SK-N-MC (cell line): ENCODE measurements at regions not wholly inside any gene's neighbourhood (a gene's known extent, or its start where the extent isn't known, plus 50 kb on each side); places are given as distances from the start of the nearest gene placed in this dataset.

Source experiments
- EZH2 ChIP-seq: fragments of 200-600 bp; sonication (generic); IDR thresholded peaks from one replicate; pipeline ENCODE4 v1.6.1; 2017; ENCODE audit warnings: antibody characterized with exemption
- FOXP2 ChIP-seq: optimal IDR thresholded peaks from 2 replicates; pipeline ENCODE3; 2011; ENCODE audit warnings: mild to moderate bottlenecking, moderate library complexity; ENCODE audit not compliant: insufficient read depth; ENCODE audit errors: extremely low read length, control extremely low read depth
- POLR2AphosphoS5 ChIP-seq: IDR thresholded peaks from 2 replicates; pipeline ENCODE4 v1.6.1; 2012; ENCODE audit warnings: mild to moderate bottlenecking, low read depth, low read length, borderline replicate concordance

DNA sequence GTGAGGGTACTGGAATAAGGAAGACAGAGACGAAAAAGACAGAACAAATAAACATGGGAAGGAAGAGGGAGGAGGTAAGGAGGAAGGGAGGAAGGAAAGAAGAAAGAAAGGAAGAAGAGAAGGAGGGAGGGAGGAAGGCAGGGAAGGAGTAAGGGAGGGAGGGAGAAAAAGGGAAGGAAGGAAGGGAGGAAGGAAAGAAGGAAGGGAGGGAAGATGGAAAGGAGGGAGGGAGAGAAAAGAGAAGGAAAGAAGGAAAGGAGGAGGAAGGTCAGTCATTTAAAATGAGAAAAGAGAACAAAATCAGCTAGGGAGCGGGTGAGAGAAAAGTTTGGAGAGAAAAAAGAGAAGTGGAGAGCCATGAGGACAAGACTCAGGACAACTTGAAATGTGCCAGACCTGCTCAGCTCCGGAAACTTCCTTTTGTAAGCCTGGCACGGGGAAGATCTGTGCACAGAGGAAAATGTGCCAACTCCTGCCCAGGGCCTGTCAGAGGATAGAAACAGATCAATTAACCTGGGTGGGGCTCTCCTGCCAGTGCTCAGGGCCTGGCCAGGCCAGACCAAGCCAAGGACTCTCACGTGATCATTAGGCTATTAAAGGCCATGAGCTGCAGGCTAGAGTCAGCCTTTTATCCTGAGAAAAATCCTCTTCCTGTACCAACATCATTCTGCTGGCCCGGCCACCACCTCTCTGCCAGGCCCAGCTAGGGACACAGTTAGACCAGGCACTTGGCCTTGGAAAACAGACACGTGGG, 50.1 kb upstream of the BCL6 start:
- TF ChIP-seq EZH2 (no peak), POLR2AphosphoS5 (no peak), FOXP2 (no peak)
